ENCODE measurements at regions not wholly inside any gene's neighbourhood (a gene's known extent, or its start where the extent isn't known, plus 50 kb on each side); places are given as distances from the start of the nearest gene placed in this dataset.

- no peak for TF ChIP-seq CTCF (IDR thresholded peaks at IDR 0.05 in 8 of 11, conservative IDR thresholded peaks at IDR 0.05 in 3 of 11)
- TF ChIP-seq POLR2AphosphoS5 (IDR thresholded peaks at IDR 0.05): no peak
- TF ChIP-seq POLR2A (IDR thresholded peaks at IDR 0.05): no peak
These were observed 57.4 kb upstream of the ADRA1B start for GRCh38 chr5:159858871-159859270.
